ENCODE measurements at regions not wholly inside any gene's neighbourhood (a gene's known extent, or its start where the extent isn't known, plus 50 kb on each side); places are given as distances from the start of the nearest gene placed in this dataset.

- no peak for TF ChIP-seq CTCF (IDR thresholded peaks at IDR 0.05)
- TF ChIP-seq POLR2A (IDR thresholded peaks at IDR 0.05), result no peak
These were observed 442.3 kb upstream of the MON1B start for GRCh38 chr16:76748461-76749348.

Data from breast epithelium (tissue), 3 donors.